GM12878 (cell line): ENCODE measurements at regions not wholly inside any gene's neighbourhood (a gene's known extent, or its start where the extent isn't known, plus 50 kb on each side); places are given as distances from the start of the nearest gene placed in this dataset.

Experiments used
- ATAC-seq: fragments of 200-7000 bp; cut with Tn5 transposase; 3 replicates; pipeline ENCODE4 v1.9.1; 2020; ENCODE audit warnings: mild to moderate bottlenecking, moderate library complexity
- BruUV-seq: library from RNA; stranded (reverse); fragments of 400-500 nt; replicated peaks from 2 replicates; lab custom pipeline; 2021; lab: Mats Ljungman, UMichigan
- CTCF ChIA-PET: fragments of 300-600 bp; sonication (Branson Sonifier 250); formaldehyde crosslinking; extraction: SDS; loops from one replicate; lab custom pipeline; 2021; ENCODE audit warnings: inconsistent platforms; lab: Yijun Ruan, JAX
- POLR2A ChIA-PET: fragments of 350-600 bp; formaldehyde crosslinking; extraction: SDS; loops from one replicate; lab custom pipeline; 2021; ENCODE audit warnings: inconsistent platforms; lab: Charles Lee
- RAD21 ChIA-PET: fragments of 300-600 bp; sonication (Branson Sonifier 250); formaldehyde crosslinking; loops from one replicate; lab custom pipeline; 2023; ENCODE audit warnings: antibody characterized with exemption; ENCODE audit not compliant: unreplicated experiment; lab: Charles Lee
- SMC1A ChIA-PET: fragments of 300-600 bp; sonication (Branson Sonifier 250); formaldehyde crosslinking; loops from one replicate; lab custom pipeline; 2023; ENCODE audit not compliant: unreplicated experiment, uncharacterized antibody; lab: Charles Lee
- DNase-seq: peaks from one replicate; pipeline ENCODE4 v3.0.0-alpha.2; 2011; ENCODE audit warnings: low read depth, low spot score
- FAIRE-seq: peaks from 3 replicates; lab custom pipeline; 2011; peaks lifted over from hg19 to GRCh38; lab: Jason Lieb, UNC
- H2AFZ ChIP-seq: 2 replicates; pipeline ENCODE4 v1.6.0; 2011; ENCODE audit warnings: low read depth, low read length, control low read depth; ENCODE audit not compliant: control insufficient read depth
- H3K27ac ChIP-seq: 2 replicates; pipeline ENCODE4 v1.5.1; 2011; ENCODE audit warnings: control low read depth; ENCODE audit not compliant: control insufficient read depth, insufficient read depth
- H3K27me3 ChIP-seq, 2 experiments: replicated peaks in 1 of 2; 2 replicates each; pipeline versions ENCODE4 v1.6.0 to v1.6.1; 2011; ENCODE audit warnings: low read length in 1 of 2; ENCODE audit not compliant: control insufficient read depth in 2 of 2, insufficient read depth in 2 of 2
- H3K36me3 ChIP-seq, 2 experiments: 2 replicates each; pipeline ENCODE4 v1.5.1; 2011; ENCODE audit warnings: low read length in 1 of 2; ENCODE audit not compliant: control insufficient read depth in 2 of 2, insufficient read depth in 2 of 2
- H3K4me1 ChIP-seq: 2 replicates; pipeline ENCODE4 v1.6.1; 2011; ENCODE audit warnings: mild to moderate bottlenecking, low read length, moderate library complexity, mixed read lengths; ENCODE audit not compliant: control insufficient read depth, insufficient read depth
- H3K4me2 ChIP-seq: 2 replicates; pipeline ENCODE4 v1.6.0; 2011; ENCODE audit warnings: control low read depth; ENCODE audit not compliant: control insufficient read depth, insufficient read depth
- H3K4me3 ChIP-seq: fragments of 200-600 bp; sonication (generic); 2 replicates; pipeline ENCODE4 v1.5.1; 2016
- H3K79me2 ChIP-seq: 2 replicates; pipeline ENCODE4 v1.6.0; 2011; ENCODE audit warnings: low read length; ENCODE audit not compliant: control insufficient read depth, insufficient read depth
- H3K9ac ChIP-seq: 2 replicates; pipeline ENCODE4 v1.8.0; 2011; ENCODE audit warnings: low read length, control low read depth, mixed read lengths; ENCODE audit not compliant: control insufficient read depth, insufficient read depth
- H3K9me3 ChIP-seq: replicated peaks from 3 replicates; pipeline ENCODE4 v1.5.1; 2011; ENCODE audit warnings: mild to moderate bottlenecking, low read length; ENCODE audit not compliant: control insufficient read depth, insufficient read depth
- H4K20me1 ChIP-seq: 2 replicates; pipeline ENCODE4 v1.6.0; 2011; ENCODE audit not compliant: control insufficient read depth, insufficient read depth
- BHLHE40 ChIP-seq, 2 experiments: fragments of 450-650 bp in 1 of 2; IDR thresholded peaks; 2 replicates each; pipeline ENCODE4 v1.6.1; 2011 to 2017; ENCODE audit warnings: low read depth in 2 of 2, borderline replicate concordance in 1 of 2, improper control_type of control experiment in 1 of 2, low read length in 1 of 2, mild to moderate bottlenecking in 1 of 2
- BMI1 ChIP-seq: fragments of 450-650 bp; IDR thresholded peaks from 2 replicates; pipeline ENCODE4 v1.6.1; 2016; ENCODE audit warnings: mild to moderate bottlenecking, moderate library complexity, borderline replicate concordance
- CHD1 ChIP-seq: IDR thresholded peaks from 2 replicates; pipeline ENCODE4 v1.6.1; 2012; ENCODE audit warnings: low read depth, low read length, improper control_type of control experiment
- FOXK2 ChIP-seq: fragments of 450-650 bp; IDR thresholded peaks from 2 replicates; pipeline ENCODE4 v1.6.1; 2017; ENCODE audit warnings: mild to moderate bottlenecking, moderate library complexity
- HDAC6 ChIP-seq: fragments of 200-600 bp; sonication (generic); IDR thresholded peaks from one replicate; pipeline ENCODE4 v1.8.0; 2017; ENCODE audit warnings: antibody characterized with exemption; ENCODE audit not compliant: unreplicated experiment
- KDM1A ChIP-seq: fragments of 200-600 bp; sonication (generic); IDR thresholded peaks from 2 replicates; pipeline ENCODE4 v1.6.1; 2016; ENCODE audit warnings: borderline replicate concordance
- MLLT1 ChIP-seq: fragments of 450-650 bp; IDR thresholded peaks from 2 replicates; pipeline ENCODE4 v1.6.1; 2016; ENCODE audit warnings: mild to moderate bottlenecking
- MTA3 ChIP-seq: IDR thresholded peaks from 2 replicates; pipeline ENCODE4 v1.6.1; 2012; ENCODE audit warnings: low read length, inconsistent platforms, borderline replicate concordance
- NBN ChIP-seq: fragments of 450-650 bp; IDR thresholded peaks from 2 replicates; pipeline ENCODE4 v1.6.1; 2016
- NR2C2 ChIP-seq: IDR thresholded peaks from 2 replicates; pipeline ENCODE4 v1.6.1; 2011; ENCODE audit warnings: borderline replicate concordance, low read depth; ENCODE audit not compliant: control insufficient read depth, insufficient read length
- NR2F1 ChIP-seq: fragments of 450-650 bp; conservative IDR thresholded peaks from 2 replicates; pipeline ENCODE4 v1.6.1; 2017; ENCODE audit warnings: mild to moderate bottlenecking
- NRF1 ChIP-seq: conservative IDR thresholded peaks from 2 replicates; pipeline ENCODE4 v1.6.1; 2011; ENCODE audit warnings: mild to moderate bottlenecking, low read depth, low read length, improper control_type of control experiment
- POU2F2 ChIP-seq: IDR thresholded peaks from 3 replicates; pipeline ENCODE4 v1.6.1; 2011; ENCODE audit warnings: low read depth, mild to moderate bottlenecking, low read length, borderline replicate concordance
- SMAD5 ChIP-seq: IDR thresholded peaks from 2 replicates; pipeline ENCODE4 v1.6.1; 2016; ENCODE audit warnings: antibody characterized with exemption, low read depth
- SP1 ChIP-seq: IDR thresholded peaks from one replicate; pipeline ENCODE4 v1.6.1; 2011; ENCODE audit warnings: low read depth, low read length
- USF2 ChIP-seq: IDR thresholded peaks from 2 replicates; pipeline ENCODE4 v1.6.1; 2011; ENCODE audit warnings: low read depth, low read length, improper control_type of control experiment, borderline replicate concordance
- ZNF24 ChIP-seq: fragments of 450-650 bp; IDR thresholded peaks from 2 replicates; pipeline ENCODE4 v1.6.1; 2017; ENCODE audit warnings: antibody characterized with exemption, mild to moderate bottlenecking
- ZNF384 ChIP-seq: IDR thresholded peaks from 2 replicates; pipeline ENCODE4 v1.6.1; 2012; ENCODE audit warnings: low read depth, mild to moderate bottlenecking, low read length, improper control_type of control experiment, borderline replicate concordance
- WGBS: methylation state at CpG from one replicate; pipeline ENCODE4 v1.1.6; 2016; ENCODE audit warnings: low lambda C conversion rate; ENCODE audit not compliant: insufficient replicate concordance, insufficient coverage; ENCODE audit errors: missing lambda C conversion rate; 5-methylcytosine and 5-hydroxymethylcytosine counted together
- in situ Hi-C: fragments of 300-500 bp; cut with MboI; formaldehyde crosslinking; loops from 9 replicates; pipeline ENCODE4 v1.14.3; 2018; ENCODE audit warnings: mixed read lengths
- intact Hi-C: fragments of 100-400 bp; cut with micrococcal nuclease; formaldehyde crosslinking; loops from one replicate; pipeline ENCODE4 v1.14.2; 2022; ENCODE audit not compliant: unreplicated experiment

- Histone ChIP-seq H3K36me3 (no peaks in the 10 kb centered on the region), H3K27me3 (no peaks in the 10 kb centered on the region), H3K27ac (no peak overlapping the region), H3K79me2 (no peaks in the 10 kb centered on the region), H3K4me1 (no peaks in the 10 kb centered on the region), H4K20me1 (no peaks in the 10 kb centered on the region), H2AFZ (no peak overlapping the region), H3K4me2 (no peak overlapping the region), H3K9ac (no peak overlapping the region), H3K4me3 (no peak overlapping the region), H3K9me3 (no peaks in the 10 kb centered on the region)
- TF ChIP-seq SMAD5 = no peak
- no peak for TF ChIP-seq BHLHE40 (IDR thresholded peaks at IDR 0.05; ENCODE audit: borderline replicate concordance in 1 of 2, low read depth in 2 of 2, low read length in 1 of 2)
- TF ChIP-seq NR2C2 = no peak
- no peak for TF ChIP-seq NRF1
- no peak for TF ChIP-seq FOXK2
- no peak for TF ChIP-seq HDAC6
- TF ChIP-seq SP1 = no peak
- TF ChIP-seq CHD1 = no peak
- no peak for FAIRE-seq
- ChIA-PET RAD21 (no interaction called here), CTCF (no interaction called here), SMC1A (no interaction called here), POLR2A (no interaction called here)
- in situ Hi-C loops = no loop called here
- no TSS peak for BruUV-seq
- WGBS = 0% methylated on average over 1 of the region's 1 CpG
- no peak for ATAC-seq
- no peak for DNase-seq
- intact Hi-C loops = no loop called here
Observed at GRCh38 chr9:78892182-78892581, 595.3 kb downstream of the PSAT1 start.

- no TSS peak for BruUV-seq
- H3K36me3 ChIP-seq = no peaks in the 10 kb centered on the region
- no peak for FAIRE-seq
- in situ Hi-C loops = no loop called here
- RAD21 ChIA-PET = no interaction called here
- SMC1A ChIA-PET = no interaction called here
- no peaks in the 10 kb centered on the region for H3K9me3 ChIP-seq
- no peak overlapping the region for H3K9ac ChIP-seq
- no peak overlapping the region for H3K27ac ChIP-seq
- no peak overlapping the region for H3K4me3 ChIP-seq
- no peaks in the 10 kb centered on the region for H3K4me1 ChIP-seq
- CTCF ChIA-PET = no interaction called here
- intact Hi-C loops = no loop called here
- TF ChIP-seq ZNF24 = no peak
- TF ChIP-seq KDM1A = no peak
- TF ChIP-seq MTA3 = no peak
- TF ChIP-seq MLLT1 = no peak
- no peak for TF ChIP-seq NBN
- TF ChIP-seq POU2F2 = no peak
- no peak for TF ChIP-seq ZNF384
- no peak for TF ChIP-seq USF2
- TF ChIP-seq BMI1 = no peak
- no peak for TF ChIP-seq NR2F1
- TF ChIP-seq, all 136 proteins: peak for 0
- ATAC-seq (no peak), DNase-seq (no peak)
- Histone ChIP-seq H2AFZ (no peak overlapping the region), H3K27me3 (no peaks in the 10 kb centered on the region), H3K79me2 (no peaks in the 10 kb centered on the region), H3K4me2 (no peak overlapping the region), H4K20me1 (no peaks in the 10 kb centered on the region)
- POLR2A ChIA-PET = no interaction called here
Observed at GRCh38 chr9:78892769-78893168, 595.8 kb downstream of the PSAT1 start.
